ENCODE measurements at regions not wholly inside any gene's neighbourhood (a gene's known extent, or its start where the extent isn't known, plus 50 kb on each side); places are given as distances from the start of the nearest gene placed in this dataset.
"Not testable (repeated sequence)": the region's sequence is repeated elsewhere in the genome, so short reads cannot be mapped to it uniquely, and the experiment has no call there.

DNA sequence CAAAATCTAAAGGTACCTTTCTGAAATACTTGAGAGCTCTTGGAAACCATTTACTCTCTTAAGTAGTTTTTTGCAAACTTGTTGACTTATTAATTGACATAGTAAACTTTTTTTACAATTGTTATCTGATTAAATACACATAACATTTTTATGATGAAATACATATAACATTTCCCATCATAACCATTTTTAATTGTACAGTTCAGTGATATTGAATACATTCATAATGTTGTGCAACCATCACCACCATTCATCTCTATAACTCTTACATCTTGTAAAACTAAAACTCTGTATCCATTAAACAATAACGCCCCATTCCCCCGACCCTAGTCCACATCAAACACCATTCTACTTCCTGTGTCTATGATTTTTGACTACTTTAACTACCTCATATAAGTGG, 95.7 kb upstream of the ZNF648 start:
- 85 to 88% methylated on average over 2 of the region's 2 CpGs for WGBS, 2 donors
- TF ChIP-seq, protein P1, sequence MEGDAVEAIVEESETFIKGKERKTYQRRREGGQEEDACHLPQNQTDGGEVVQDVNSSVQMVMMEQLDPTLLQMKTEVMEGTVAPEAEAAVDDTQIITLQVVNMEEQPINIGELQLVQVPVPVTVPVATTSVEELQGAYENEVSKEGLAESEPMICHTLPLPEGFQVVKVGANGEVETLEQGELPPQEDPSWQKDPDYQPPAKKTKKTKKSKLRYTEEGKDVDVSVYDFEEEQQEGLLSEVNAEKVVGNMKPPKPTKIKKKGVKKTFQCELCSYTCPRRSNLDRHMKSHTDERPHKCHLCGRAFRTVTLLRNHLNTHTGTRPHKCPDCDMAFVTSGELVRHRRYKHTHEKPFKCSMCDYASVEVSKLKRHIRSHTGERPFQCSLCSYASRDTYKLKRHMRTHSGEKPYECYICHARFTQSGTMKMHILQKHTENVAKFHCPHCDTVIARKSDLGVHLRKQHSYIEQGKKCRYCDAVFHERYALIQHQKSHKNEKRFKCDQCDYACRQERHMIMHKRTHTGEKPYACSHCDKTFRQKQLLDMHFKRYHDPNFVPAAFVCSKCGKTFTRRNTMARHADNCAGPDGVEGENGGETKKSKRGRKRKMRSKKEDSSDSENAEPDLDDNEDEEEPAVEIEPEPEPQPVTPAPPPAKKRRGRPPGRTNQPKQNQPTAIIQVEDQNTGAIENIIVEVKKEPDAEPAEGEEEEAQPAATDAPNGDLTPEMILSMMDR (IDR thresholded peaks at IDR 0.05) = no peak
- no peak for TF ChIP-seq POLR2A (IDR thresholded peaks at IDR 0.05)
- no peak for DNase-seq (ENCODE audit: low spot score in 2 of 2)
- no peak overlapping the region for H3K4me3 ChIP-seq (ENCODE audit: low read depth, poor library complexity, severe bottlenecking)
- intact Hi-C loops (cut with DNase I; ENCODE audit: low total_unique reads) = no loop called here

DNA sequence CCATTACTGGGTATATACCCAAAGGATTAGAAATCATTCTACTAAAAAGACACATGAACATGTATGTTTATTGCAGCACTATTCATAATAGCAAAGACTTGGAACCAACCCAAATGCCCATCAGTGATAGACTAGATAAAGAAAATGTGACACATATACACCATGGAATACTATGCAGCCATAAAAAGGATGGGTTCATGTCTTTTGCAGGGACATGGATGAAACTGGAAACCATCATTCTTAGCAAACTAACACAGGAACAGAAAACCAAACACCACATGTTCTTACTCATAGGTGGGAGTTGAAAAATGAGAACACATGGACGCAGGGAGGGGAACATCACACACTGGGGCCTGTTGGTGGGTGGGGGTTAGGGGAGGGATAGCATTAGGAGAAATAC, 92.9 kb upstream of the ZNF648 start:
- H3K4me3 ChIP-seq (ENCODE audit: low read depth, poor library complexity, severe bottlenecking); intact Hi-C loops (cut with DNase I; ENCODE audit: low total_unique reads); DNase-seq (ENCODE audit: low spot score in 2 of 2): not testable (repeated sequence)
- 91 to 95% methylated on average over 1 of the region's 1 CpG for WGBS, 2 donors

DNA sequence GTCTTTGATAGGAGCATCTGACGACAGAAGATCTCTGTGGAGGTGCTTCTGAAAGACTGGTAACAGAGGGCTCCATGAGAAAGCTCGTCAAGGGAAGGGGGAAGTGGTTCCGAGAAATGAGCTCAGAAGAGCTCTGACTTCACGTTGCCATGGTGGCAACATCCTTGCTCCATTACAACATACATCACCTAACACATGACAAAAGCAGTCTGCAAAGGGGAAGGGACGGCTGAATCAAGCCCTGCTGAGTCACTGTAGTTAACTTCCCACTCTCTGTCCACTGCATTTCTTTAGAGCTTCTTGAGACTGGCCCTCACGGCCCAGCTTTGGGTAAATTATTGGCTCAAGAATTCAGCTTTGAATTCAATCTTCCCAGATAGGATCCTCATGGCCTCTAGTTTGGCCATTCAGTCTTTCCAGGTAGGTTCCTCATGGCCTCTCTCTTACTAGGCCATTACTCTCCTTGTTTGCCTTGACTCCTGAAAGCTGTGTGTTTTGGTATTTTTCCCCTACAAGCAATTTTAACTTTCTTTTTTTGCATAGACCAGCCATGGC, 88.0 kb upstream of the ZNF648 start:
- DNase-seq (ENCODE audit: low spot score in 2 of 2) = peak in 1 of 2 donors; percentile 58
- WGBS, 2 donors = 75 to 77% methylated on average over 6 of the region's 6 CpGs
- TF ChIP-seq POLR2A (IDR thresholded peaks at IDR 0.05) = no peak
- TF ChIP-seq, protein P1 (IDR thresholded peaks at IDR 0.05) = no peak
- H3K4me3 ChIP-seq (ENCODE audit: low read depth, poor library complexity, severe bottlenecking) = no peak overlapping the region
- intact Hi-C loops (cut with DNase I; ENCODE audit: low total_unique reads) = no loop called here

DNA sequence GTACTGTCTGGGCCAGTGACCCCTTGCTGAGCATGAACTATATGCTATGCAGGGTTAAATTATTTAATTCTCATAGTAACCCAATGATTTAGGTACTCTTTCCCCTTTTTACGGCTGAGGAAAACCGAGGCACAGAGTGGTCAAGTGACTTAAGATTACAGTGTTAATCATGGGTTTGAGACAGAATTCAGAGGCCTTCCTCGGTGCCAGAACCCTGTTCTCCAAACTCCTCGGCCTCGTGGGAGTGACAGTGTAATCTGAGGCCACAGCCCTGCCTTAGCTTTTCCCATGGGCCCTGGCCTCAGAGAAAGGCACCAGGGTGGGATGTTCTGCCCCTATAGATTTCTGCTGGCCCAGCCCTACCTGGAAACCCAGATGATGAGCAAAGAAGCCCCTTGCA, 86.4 kb upstream of the ZNF648 start:
- intact Hi-C loops (cut with DNase I; ENCODE audit: low total_unique reads) = no loop called here
- no peak for TF ChIP-seq POLR2A (IDR thresholded peaks at IDR 0.05)
- TF ChIP-seq, protein P1 (IDR thresholded peaks at IDR 0.05) = no peak

DNA sequence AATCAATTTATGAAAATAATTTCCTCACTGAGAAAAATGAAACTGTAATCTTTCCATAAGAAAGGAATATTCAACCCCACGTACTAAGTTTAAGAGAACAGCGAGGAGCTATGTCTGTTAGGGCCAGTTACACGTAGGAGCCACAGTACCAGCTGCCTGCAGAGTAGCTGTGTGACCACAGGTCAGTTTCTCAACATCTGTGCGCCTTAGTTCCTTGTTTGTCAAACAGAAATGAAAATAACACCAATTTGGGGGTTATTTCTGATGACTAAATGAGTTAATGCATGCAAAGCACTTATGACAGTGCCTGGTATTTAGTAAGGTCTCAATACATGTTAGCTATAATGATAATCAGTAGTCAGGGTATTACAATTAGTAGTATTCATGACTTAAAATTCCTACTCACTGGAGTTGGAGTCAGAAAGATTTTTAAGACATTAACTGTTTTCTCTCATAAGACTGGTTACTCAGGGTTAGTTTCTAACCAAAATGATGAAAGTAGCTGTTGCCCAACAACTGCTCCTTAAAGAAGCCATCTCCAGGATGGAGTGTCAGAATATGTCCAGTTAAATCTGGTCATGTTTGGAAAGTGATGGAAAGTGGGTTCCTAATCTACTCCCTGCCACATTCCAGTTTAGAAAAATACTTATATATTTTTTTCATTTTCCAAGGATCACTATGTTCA, 85.8 kb upstream of the ZNF648 start:
- intact Hi-C loops (cut with DNase I; ENCODE audit: low total_unique reads) = no loop called here
- no peak overlapping the region for H3K4me3 ChIP-seq (ENCODE audit: low read depth, poor library complexity, severe bottlenecking)
- TF ChIP-seq, protein P1 (IDR thresholded peaks at IDR 0.05) = no peak
- TF ChIP-seq POLR2A (IDR thresholded peaks at IDR 0.05) = no peak
- no peak for DNase-seq (ENCODE audit: low spot score in 2 of 2)
- WGBS, 2 donors = 84 to 86% methylated on average over 4 of the region's 4 CpGs

More for the DNA sequence above, 86.4 kb upstream of the ZNF648 start:
- WGBS, 2 donors = 80 to 88% methylated on average over 5 of the region's 5 CpGs
- no peak for DNase-seq (ENCODE audit: low spot score in 2 of 2)
- H3K4me3 ChIP-seq (ENCODE audit: low read depth, poor library complexity, severe bottlenecking) = no peak overlapping the region

DNA sequence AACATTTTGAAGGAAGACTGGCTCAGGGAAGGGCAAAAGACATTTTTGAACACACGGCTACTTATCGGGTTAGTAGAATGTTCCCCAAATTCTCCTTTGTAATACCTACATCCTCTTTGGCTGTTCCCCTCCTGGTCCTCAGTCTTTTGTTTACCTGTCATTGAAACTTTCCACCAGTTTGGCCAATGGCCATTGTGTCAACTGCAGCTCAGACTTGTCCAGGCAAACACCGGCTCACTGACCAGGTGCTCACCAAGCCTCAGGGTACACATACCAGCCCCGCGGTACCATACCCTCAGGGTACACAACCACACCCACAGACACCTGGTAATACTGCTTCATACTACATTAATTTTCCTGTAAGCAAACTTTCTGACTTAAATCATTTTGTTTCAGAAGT, 84.8 kb upstream of the ZNF648 start:
- WGBS, 2 donors = 61 to 67% methylated on average over 5 of the region's 5 CpGs
- intact Hi-C loops (cut with DNase I; ENCODE audit: low total_unique reads) = no loop called here
- no peak for TF ChIP-seq POLR2A (IDR thresholded peaks at IDR 0.05)
- TF ChIP-seq, protein P1 (IDR thresholded peaks at IDR 0.05) = no peak
- DNase-seq (ENCODE audit: low spot score in 2 of 2) = no peak
- H3K4me3 ChIP-seq (ENCODE audit: low read depth, poor library complexity, severe bottlenecking) = no peak overlapping the region

All from lower leg skin (tissue), 4 donors.